GM18861 (cell line): ENCODE measurements at regions not wholly inside any gene's neighbourhood (a gene's known extent, or its start where the extent isn't known, plus 50 kb on each side); places are given as distances from the start of the nearest gene placed in this dataset.
"Not testable (repeated sequence)": the region's sequence is repeated elsewhere in the genome, so short reads cannot be mapped to it uniquely, and the experiment has no call there.

Source experiments
- ATAC-seq: cut with Tn5 transposase; IDR thresholded peaks from one replicate; pipeline ENCODE4 v1.9.1; 2021; ENCODE audit not compliant: unreplicated experiment

DNA sequence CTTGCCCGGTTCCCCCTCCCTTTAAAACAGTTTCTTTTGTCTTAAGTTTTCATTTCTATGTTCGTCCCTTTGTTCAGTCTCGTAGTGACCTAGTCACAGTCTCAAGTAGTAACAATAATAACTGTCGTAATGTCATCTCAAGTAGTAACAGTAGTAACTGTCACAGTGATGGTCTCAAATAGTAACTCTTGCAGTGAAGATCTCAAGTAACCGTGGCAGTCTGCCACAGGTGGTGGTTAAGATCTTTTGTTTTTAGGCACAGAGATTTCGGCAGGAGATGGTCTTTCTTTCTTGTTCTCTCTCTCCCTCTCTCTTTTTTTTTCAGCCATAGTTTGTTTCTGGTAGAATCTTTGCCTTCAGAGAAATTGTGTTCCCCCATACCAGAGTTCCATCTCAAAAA is 656.0 kb upstream of the SGO1 start:
- ATAC-seq = no peak

DNA sequence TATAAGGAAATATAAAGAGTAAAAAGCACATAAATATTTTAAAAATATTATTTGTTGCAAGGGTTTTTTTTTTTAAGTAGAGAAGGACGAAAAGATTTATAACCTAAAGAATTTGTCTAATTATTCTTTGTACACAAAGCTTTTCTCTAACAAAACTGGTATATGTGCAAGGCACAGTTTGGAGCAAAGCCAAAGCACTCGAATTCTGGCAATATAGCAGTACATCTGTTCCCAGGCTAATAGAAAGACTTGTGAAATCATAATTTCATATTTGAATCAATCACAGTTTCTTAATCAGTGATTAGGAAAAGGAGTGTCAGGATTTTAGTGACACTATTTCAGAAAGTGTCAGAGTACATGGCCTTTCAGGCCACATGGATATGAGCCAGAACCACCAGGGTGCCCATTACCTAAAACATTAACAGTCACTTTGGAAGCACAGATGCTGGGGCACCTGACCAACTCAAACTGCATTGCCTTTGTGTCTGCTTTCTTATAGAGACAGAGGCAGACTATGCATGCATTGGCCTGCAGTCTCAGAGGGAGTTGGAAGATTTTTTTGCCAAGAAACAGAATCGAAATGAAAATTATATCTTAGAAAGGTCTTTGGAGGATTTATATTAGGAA is 651.8 kb upstream of the SGO1 start:
- no peak for ATAC-seq

DNA sequence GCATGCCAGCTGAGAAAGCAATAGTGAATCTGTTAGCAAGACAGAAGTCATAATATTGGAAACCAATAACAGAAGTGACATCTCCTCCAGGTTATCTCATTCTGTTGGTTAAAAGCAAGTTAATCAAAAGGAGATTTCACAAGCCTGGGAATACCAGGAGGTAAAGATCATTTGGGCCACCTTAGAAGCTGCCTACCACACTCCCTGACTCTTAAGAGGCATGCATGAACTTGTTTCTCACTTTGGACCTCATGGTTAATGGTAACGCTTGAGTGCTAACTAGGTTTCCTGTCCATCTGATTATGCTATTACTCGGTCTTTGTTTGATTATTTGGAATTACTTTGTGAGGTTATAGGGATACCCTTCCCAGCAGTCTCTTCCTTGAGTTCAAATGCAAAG is 650.8 kb upstream of the SGO1 start:
- no peak for ATAC-seq

DNA sequence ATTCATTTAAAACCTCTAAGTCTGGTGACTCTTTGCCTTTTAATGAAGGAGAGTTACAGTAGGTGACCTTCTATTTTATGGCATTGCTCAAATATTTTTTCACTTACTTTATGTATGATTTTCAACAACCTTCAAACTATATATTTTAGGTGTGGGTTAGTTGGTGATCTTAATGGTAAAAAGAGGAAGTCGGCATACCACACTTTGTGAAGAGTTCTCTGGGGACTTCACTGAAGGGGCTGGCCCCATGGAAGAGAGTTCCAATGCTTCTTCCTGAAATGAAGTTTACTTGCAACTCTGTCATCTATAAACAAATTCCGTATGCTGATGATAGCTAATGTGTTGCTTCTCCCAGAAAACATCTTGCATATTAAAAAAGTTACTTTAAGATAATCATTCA is 647.0 kb upstream of the SGO1 start:
- ATAC-seq = no peak

DNA sequence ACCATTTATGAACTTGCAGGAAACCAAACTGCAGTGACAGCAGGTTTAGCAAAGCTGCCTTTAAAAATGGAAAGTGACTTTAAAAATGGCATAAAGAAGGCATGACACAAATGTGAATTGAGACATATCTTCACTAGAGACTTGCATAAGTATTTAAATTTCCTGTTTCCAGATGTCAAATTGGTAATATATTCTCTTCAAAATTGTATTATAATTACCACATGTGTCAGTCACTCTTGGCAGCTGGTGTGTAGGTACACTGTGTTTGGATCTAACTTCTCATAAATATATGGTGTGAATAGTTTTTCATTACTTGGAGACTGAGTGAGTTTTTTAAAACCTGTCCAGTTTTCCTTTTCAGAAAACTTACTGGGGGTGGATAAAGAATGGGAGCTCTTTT is 636.2 kb upstream of the SGO1 start:
- no peak for ATAC-seq

DNA sequence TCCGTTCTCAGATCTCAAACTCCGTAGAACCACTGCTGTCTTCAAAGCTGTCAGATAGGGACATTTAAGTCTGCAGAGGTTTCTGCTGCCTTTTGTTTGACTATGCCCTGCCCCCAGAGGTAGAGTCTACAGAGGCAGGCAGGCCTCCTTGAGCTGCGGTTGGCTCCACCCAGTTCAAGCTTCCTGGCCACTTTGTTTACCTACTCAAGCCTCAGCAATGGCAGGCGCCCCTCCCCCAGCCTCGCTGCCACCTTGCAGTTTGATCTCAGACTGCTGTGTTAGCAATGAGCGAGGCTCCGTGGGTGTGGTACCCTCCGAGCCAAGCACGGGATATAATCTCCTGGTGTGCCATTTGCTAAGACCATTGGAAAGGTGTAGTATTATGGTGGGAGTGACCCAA is 634.9 kb upstream of the SGO1 start:
- not testable (repeated sequence) for ATAC-seq

DNA sequence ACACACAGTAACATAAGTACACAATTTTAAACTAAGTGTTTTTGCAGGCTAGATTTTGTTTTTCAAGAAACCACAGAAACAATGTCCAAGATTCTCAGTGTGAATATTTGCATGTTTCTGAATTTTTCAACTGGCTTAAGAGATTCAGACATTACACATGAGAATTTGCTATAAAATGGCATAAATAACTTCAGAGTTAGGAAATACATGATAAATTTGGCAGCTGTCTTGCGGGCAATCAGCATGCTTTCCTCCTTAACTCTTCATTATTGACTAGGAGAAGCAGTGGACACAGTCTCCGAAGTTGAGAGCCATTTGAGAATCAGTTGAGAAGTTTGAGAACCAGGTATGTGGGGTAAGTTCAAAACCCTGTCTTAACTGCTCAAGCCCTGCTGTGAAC is 625.6 kb upstream of the SGO1 start:
- ATAC-seq = no peak

DNA sequence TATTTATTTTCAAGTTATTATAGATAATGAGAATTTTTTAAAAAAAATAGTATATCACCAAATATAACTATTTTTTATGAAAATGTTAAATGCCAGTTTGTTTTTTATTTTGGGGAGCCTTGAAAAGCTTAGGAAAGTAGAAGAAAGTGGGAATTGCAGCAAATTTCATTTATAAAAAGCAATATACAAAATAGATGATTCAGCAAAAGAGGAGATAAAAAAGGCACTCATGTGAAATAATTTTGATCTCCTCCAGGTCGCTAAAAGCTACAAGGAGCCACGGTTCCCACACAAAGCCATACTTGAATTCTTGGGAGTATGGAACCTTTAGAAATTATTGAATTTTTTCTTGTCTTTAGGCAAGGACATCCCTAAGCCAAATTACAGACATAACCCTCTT is 625.0 kb upstream of the SGO1 start:
- ATAC-seq = no peak

DNA sequence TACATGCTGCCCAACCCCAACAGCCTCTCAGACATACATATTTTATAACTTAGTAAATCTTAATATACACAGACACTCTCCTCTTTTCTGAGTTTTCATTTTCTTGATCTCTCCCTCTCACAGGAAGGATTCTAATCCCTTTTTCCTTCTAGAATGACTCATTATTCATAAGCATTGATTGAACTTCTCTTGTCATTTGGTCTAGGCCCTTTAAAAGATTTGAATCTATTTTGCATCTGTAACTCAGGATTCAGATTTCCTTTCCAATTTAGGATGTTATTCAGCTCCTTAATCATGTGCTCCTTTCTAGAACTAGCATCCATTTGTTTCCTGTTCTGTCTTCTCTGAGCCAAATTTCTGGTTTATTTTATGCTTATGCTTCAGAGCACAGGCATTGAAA is 624.5 kb upstream of the SGO1 start:
- no peak for ATAC-seq

DNA sequence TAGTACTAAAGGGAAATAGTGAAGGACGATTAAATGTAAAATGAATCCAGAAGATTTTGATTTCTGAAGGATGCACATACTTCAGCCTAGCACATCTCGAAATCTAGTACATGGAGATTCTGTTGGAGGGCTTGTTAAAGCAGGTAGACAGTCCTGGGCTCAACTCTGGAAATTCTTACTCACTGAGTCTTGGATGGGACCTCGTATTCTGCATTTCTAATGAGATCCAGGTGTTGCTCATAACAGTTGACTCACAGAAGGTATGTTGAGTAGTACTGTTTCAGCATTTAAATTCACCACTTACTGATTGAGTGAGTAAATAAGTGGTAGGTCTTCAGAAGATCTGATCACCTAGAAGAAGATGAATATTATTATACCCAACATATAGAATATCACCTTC is 623.4 kb upstream of the SGO1 start:
- ATAC-seq = no peak

DNA sequence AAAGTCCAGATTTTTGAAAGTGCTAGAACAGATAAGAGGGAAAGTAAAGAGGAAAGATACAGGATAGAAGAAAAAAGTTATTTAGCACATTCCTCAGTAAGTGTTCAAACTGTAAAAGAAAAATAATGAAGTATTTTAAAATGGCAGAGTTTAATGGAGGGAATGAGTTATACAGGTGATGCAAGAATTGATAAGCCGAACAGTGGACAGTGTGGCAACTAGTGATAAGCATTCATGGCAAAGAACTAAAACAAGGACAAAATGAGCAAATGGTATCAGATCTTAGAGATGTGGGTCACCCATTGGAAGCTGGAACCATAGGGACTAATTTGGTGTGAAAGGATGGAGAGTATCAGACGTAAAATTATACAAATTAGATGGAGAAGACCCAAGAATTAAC is 622.9 kb upstream of the SGO1 start:
- ATAC-seq = no peak

DNA sequence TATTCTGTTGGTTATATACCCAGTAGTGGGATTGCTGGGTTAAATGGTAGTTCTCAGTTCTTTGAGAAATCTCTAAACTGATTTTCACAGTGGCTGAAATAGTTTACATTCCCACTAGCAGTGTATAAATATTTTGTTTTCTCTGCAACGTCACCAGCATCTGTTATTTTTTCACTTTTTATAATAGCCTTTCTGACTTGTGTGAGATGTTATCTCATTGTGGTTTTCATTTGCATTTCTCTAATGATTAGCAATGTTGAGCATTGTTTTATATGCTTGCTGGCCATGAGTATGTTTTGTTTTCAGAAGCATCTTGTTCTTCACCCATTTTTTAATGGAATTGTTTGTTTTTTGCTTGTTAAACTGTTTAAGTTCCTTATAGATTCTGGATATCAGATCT is 612.7 kb upstream of the SGO1 start:
- ATAC-seq = no peak

DNA sequence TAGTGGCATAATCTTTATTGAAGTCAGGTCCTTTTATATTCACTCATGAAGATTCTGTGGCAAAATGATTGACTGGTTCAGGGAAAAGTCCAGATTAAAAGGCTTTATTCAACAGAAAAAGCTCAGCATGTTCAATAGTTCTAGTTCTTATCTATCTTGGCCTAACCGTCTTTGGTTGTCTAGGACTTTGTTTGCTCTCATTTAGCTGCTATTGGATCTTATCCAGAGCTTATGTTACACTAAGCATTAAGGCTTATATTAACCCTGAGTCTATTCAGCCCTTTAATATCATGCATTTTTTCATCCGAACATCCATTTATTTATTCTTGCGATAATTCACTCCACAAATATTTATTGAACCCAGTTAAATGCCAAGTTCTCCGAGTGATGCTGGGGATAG is 601.0 kb upstream of the SGO1 start:
- no peak for ATAC-seq

DNA sequence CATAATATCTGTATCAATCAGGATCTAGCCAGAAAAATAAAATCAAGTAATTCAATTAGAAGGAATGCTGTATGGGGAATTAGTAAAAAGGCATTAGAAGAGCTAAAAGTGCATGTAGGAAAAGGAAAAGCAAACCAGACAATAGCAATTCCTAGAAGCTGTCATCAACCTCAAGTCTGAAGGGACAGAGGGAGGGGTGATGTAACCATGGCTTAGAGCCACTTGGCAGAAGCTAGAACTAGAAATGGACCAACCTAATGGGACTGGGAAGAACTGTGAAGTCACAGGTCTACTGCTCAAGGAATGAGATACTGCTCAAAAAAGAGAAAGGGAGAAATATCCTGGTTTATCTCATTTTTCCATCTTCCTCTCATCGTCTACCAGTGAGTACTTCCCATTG is 590.7 kb upstream of the SGO1 start:
- no peak for ATAC-seq

DNA sequence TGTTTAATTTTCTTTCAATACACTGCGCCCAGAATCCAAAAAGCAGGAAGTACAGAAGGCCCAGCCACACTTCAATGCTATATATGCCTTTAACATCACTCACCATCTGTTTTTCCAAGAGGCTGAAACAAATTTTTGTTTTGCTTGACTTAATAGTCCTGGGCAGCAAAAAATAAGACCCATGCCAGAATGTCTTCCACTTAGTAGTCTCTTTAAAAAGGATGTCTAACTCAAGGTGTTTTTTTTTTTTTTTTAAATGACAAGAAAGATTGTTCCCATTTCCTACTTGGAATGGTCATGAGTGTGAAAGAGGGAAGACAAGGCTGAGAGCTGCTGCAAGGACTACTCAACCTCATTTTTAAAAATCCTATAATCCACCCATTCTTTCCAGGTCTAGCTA is 590.3 kb upstream of the SGO1 start:
- ATAC-seq = no peak

DNA sequence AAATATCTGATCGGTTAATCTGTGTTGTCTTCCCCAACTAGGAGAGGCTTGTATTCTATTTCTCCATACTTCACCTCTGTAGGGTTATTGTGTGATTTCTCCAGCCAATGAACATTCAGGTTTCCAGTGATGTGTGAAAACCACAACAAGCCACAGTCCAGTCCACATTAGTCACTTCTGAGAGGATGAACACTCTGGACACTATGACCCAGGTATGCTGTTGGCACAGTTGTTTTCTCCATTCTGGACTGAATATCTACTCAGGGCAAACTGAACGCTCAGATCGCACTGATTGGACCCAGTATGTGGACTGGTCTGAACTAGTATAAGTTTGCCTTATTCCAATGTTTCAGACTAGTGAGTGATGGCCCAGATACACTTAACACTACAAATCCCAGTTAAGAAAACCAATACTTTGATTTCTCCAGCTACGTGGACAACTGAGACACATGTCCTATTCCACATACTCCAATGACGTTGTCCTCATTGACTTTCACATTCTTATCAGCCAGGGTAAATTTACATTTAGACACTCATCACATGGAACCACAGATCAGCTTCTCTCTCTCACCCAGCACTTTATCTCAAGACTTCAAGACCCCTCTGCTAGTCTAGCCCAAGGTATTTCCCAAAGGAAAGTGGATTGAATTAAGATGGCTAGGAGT is 587.4 kb upstream of the SGO1 start:
- no peak for ATAC-seq

DNA sequence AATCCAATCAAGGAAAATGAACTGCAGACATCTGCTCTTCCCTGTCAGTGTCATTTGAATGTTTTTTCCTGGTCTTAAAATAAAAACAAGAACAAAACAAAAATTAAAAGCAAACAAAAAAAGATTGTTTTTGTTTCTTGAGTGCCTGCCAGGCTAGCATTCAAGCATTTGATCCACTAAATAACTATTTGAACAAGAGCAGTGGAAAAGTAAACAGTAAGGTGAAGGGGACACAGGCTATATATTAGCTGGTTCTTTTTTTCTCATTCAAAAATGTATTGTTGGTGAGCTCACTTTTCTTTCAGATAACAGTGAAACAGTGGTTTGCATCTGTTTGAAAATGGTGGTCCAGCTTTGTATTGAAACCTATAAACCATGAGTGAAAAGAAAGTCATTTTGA is 586.9 kb upstream of the SGO1 start:
- ATAC-seq = no peak

DNA sequence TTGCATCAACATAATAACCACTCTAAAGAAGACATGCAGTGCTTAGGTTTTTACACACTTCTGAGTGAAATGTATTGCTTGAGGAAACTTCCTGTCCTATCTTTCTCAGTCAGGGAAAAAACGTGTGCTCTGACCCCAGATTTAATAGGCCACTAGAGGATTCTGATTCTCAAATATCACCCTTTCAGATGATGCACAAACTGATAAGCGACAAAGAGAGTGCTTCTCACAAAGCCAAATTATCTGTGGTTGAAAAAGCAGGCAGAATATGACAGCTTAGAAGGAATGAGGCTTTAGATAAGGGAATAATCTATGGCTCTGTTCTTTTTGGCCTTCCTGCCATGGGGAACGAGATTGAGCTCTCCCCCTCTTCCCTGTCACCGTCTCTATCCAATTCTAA is 583.4 kb upstream of the SGO1 start:
- no peak for ATAC-seq

DNA sequence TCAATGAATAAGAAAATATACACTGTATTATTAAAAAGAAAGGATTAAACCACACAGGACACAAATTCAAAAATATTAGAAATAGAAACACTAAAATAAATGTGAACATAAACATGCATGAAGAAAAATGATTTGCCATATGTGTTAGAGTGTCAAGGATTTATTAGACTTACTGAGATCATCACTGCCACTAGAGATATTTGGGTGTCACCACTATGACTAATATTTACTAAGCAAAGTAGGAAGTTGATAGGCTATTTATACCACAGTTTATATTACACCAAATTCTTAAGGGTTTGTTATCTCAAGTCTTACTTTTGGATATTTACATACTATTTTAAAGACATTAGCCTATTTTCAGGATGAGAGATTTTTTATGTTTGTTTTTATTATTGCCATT is 575.0 kb upstream of the SGO1 start:
- no peak for ATAC-seq

DNA sequence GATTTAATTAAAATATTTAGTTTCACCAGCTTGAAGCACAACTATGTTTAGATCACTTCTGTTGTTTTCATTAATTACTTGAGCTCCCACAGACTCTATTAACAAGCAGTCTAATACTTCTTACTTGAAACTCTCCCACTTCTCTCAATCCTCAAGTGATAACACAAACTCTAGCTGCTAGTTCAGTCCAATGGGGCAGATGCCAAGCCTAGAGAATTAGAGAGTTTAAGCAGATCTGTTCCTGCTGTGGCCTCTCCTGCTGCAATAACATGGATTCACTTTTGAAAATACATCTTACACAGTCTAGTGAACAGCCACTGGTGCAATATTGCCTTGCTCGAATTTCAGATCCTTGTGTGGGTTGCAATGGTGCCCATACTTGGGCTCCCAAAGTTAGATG is 566.4 kb upstream of the SGO1 start:
- no peak for ATAC-seq

DNA sequence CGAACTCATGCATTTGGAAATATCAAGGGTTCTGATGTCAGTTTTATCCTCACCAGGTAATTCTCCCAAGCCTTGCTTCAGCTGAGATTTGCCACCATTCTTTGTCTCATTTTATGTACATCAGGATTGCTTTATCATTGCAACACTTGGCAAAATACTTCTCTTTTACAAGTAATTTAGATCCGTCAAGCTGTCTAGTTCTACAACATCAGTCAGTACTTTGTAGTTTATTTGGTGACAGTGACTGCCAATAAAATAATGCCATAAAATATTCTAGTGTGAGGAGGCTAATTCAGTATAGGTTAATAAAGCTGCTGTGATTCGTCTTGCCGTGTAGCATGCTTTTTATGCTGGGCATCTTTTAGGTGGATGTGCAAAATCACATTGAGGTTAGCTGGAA is 565.3 kb upstream of the SGO1 start:
- no peak for ATAC-seq

DNA sequence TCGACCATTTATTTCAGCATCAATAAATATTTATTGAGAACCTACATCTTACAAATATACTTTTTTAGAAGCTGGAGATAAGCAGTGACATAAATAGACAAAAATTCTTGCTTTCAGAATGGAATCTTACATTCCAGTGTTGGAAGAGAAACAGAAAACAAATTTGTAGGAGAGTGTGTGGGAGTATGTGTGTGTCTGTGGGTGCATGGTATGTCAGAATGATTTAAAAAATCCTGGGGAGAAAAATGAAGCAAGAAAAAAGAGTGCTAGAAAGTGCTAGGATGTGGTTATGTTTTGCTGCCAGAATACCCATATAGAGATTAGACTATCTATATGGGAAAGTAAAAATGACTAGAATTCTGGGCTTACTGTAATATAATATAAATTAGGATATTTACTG is 561.7 kb upstream of the SGO1 start:
- no peak for ATAC-seq

DNA sequence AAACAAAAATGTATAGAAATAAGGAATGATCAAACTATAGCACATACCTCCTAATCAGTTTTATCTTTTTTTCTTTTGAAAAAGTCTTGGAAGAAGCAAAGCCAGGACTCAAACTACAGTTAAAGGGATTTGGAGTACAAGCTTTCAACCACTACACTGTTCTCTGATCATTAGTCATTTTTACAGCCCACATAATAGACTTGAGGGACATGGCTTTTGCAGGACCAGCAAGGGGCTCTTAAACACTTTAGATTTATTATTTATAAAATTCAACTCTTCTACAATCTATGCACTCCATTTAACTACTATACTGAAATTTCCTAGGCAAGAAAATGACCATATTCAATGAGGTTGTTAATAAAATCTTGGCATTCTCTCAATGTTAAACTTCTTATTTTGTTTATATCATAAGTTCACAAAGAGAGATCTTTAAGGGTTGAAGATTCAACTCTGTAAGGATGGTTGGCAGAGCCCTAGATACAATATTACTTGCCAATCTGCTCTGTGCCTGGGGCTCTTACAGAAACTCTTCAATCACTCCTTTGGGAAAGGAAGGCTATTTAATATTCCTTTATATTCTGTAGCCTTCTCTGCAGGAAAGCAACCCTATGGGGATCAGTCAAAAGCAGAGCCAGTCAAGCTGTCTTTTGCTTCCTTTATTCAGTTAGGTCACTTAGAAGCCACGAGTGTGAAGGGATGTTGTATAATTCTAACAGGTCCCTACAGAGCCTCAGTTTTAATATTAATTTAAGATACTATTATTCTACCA is 557.7 kb upstream of the SGO1 start:
- ATAC-seq = no peak
